ENCODE measurements at regions not wholly inside any gene's neighbourhood (a gene's known extent, or its start where the extent isn't known, plus 50 kb on each side); places are given as distances from the start of the nearest gene placed in this dataset.

GRCh38 chrX:15946783-15947580 is 92.4 kb upstream of the AP1S2 start:
- DNase-seq = no peak
- Mint-ChIP-seq H3K36me3 (ENCODE audit: low read depth) (no peaks in the 10 kb centered on the region), H3K9me3 (no peaks in the 10 kb centered on the region), H3K4me3 (peak overlapping the region; percentile 46), H3K27me3 (ENCODE audit: low read depth, poor library complexity) (no peaks in the 10 kb centered on the region), H3K4me1 (peaks cover 46% of the 10 kb centered on the region), H3K27ac (peak overlapping the region; percentile 66)
- no peak for TF ChIP-seq CTCF (IDR thresholded peaks at IDR 0.05)

- Mint-ChIP-seq H3K27me3 (ENCODE audit: low read depth, poor library complexity) (no peaks in the 10 kb centered on the region), H3K36me3 (ENCODE audit: low read depth) (no peaks in the 10 kb centered on the region), H3K4me3 (no peak overlapping the region), H3K9me3 (peaks cover 3% of the 10 kb centered on the region), H3K4me1 (peaks cover 34% of the 10 kb centered on the region), H3K27ac (no peak overlapping the region)
- no peak for TF ChIP-seq CTCF (IDR thresholded peaks at IDR 0.05)
- no peak for DNase-seq
Observed at GRCh38 chrX:15943391-15943790, 88.8 kb upstream of the AP1S2 start.

- Mint-ChIP-seq H3K27ac (no peak overlapping the region), H3K4me3 (no peak overlapping the region), H3K9me3 (peaks cover 3% of the 10 kb centered on the region), H3K4me1 (peaks cover 23% of the 10 kb centered on the region), H3K36me3 (ENCODE audit: low read depth) (no peaks in the 10 kb centered on the region), H3K27me3 (ENCODE audit: low read depth, poor library complexity) (no peaks in the 10 kb centered on the region)
- DNase-seq = no peak
- no peak for TF ChIP-seq CTCF (IDR thresholded peaks at IDR 0.05)
Observed at GRCh38 chrX:15942307-15942706, 87.7 kb upstream of the AP1S2 start.

- H3K4me1 Mint-ChIP-seq = peaks cover 11% of the 10 kb centered on the region
- H3K9me3 Mint-ChIP-seq = peaks cover 3% of the 10 kb centered on the region
- TF ChIP-seq CTCF (IDR thresholded peaks at IDR 0.05) = no peak
- H3K27me3 Mint-ChIP-seq (ENCODE audit: low read depth, poor library complexity) = no peaks in the 10 kb centered on the region
- no peak overlapping the region for H3K27ac Mint-ChIP-seq
- DNase-seq = no peak
- H3K36me3 Mint-ChIP-seq (ENCODE audit: low read depth) = no peaks in the 10 kb centered on the region
- no peak overlapping the region for H3K4me3 Mint-ChIP-seq
Observed at GRCh38 chrX:15939737-15940136, 85.1 kb upstream of the AP1S2 start.

GRCh38 chrX:15938072-15938471 is 83.5 kb upstream of the AP1S2 start:
- H3K27ac Mint-ChIP-seq = no peak overlapping the region
- H3K4me1 Mint-ChIP-seq = peaks cover 14% of the 10 kb centered on the region
- H3K9me3 Mint-ChIP-seq = peaks cover 3% of the 10 kb centered on the region
- no peaks in the 10 kb centered on the region for H3K36me3 Mint-ChIP-seq (ENCODE audit: low read depth)
- DNase-seq = no peak
- no peak for TF ChIP-seq CTCF (IDR thresholded peaks at IDR 0.05)
- no peak overlapping the region for H3K4me3 Mint-ChIP-seq
- no peaks in the 10 kb centered on the region for H3K27me3 Mint-ChIP-seq (ENCODE audit: low read depth, poor library complexity)

GRCh38 chrX:15931362-15931761 is 76.7 kb upstream of the AP1S2 start:
- Mint-ChIP-seq H3K4me3 (no peak overlapping the region), H3K9me3 (peaks cover 2% of the 10 kb centered on the region), H3K4me1 (peaks cover 55% of the 10 kb centered on the region), H3K27me3 (ENCODE audit: low read depth, poor library complexity) (peaks cover 3% of the 10 kb centered on the region), H3K27ac (no peak overlapping the region), H3K36me3 (ENCODE audit: low read depth) (no peaks in the 10 kb centered on the region)
- no peak for DNase-seq
- no peak for TF ChIP-seq CTCF (IDR thresholded peaks at IDR 0.05)
